ENCODE measurements at regions not wholly inside any gene's neighbourhood (a gene's known extent, or its start where the extent isn't known, plus 50 kb on each side); places are given as distances from the start of the nearest gene placed in this dataset.

- no peak overlapping the region for H3K4me3 ChIP-seq (ENCODE audit: low read depth, low read length)
- TF ChIP-seq, protein P1, sequence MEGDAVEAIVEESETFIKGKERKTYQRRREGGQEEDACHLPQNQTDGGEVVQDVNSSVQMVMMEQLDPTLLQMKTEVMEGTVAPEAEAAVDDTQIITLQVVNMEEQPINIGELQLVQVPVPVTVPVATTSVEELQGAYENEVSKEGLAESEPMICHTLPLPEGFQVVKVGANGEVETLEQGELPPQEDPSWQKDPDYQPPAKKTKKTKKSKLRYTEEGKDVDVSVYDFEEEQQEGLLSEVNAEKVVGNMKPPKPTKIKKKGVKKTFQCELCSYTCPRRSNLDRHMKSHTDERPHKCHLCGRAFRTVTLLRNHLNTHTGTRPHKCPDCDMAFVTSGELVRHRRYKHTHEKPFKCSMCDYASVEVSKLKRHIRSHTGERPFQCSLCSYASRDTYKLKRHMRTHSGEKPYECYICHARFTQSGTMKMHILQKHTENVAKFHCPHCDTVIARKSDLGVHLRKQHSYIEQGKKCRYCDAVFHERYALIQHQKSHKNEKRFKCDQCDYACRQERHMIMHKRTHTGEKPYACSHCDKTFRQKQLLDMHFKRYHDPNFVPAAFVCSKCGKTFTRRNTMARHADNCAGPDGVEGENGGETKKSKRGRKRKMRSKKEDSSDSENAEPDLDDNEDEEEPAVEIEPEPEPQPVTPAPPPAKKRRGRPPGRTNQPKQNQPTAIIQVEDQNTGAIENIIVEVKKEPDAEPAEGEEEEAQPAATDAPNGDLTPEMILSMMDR (conservative IDR thresholded peaks at IDR 0.05; ENCODE audit: low read depth, low read length), result no peak
- peak; percentile 7 for DNase-seq (ENCODE audit: low read depth)
Measured at GRCh38 chr18:10320791-10321190, 133.6 kb upstream of the APCDD1 start.

DNA sequence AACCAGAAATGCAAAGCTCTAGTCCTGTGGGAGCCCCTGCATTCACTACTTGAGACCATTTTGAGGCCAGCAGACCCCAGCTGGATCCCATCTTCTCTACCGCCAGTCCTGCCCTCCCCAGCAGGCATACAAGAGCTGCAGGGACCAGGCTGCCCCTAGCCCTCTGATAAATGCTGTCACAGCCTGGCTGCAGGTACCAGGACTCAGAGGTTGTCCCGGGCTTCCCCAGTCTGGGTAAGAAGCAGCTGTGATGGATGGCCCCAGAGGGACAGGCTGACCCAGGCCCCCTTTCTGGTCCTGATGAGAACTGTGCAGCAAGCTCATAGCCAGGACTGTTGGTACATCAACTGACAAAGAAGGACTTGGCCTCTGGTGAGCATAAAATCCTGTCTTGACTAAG lies 132.9 kb upstream of the APCDD1 start:
- no peak for DNase-seq (ENCODE audit: low read depth)
- no peak overlapping the region for H3K4me3 ChIP-seq (ENCODE audit: low read depth, low read length)
- TF ChIP-seq, protein P1 (conservative IDR thresholded peaks at IDR 0.05; ENCODE audit: low read depth, low read length), result no peak

- no peak overlapping the region for H3K4me3 ChIP-seq (ENCODE audit: low read depth, low read length)
- no peak for DNase-seq (ENCODE audit: low read depth)
- TF ChIP-seq, protein P1 (conservative IDR thresholded peaks at IDR 0.05; ENCODE audit: low read depth, low read length), result no peak
Measured at GRCh38 chr18:10322004-10322403, 132.4 kb upstream of the APCDD1 start.

DNA sequence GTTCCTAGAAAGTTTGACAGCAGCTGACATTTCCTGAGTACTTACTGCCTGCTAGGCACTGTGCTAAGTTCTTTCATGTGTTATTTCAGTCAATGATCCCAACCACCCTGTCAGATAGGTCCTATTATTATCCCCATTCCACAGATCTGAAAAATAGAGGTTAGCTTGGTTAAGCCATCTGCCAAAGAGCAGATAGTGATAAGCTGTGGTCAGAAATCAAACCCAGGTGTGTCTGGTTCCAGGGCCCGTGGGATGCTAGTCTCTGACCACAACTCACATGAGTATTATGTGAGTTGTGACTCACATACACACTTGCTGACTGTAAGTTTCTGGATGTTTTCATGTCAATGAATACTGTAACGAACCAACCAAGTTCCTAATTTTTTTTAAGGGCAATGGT lies 132.0 kb upstream of the APCDD1 start:
- H3K4me3 ChIP-seq (ENCODE audit: low read depth, low read length), result no peak overlapping the region
- no peak for DNase-seq (ENCODE audit: low read depth)
- TF ChIP-seq, protein P1 (conservative IDR thresholded peaks at IDR 0.05; ENCODE audit: low read depth, low read length), result no peak

- TF ChIP-seq, protein P1 (conservative IDR thresholded peaks at IDR 0.05; ENCODE audit: low read depth, low read length), result no peak
Measured at GRCh38 chr18:10329101-10329500, 125.3 kb upstream of the APCDD1 start.

DNA sequence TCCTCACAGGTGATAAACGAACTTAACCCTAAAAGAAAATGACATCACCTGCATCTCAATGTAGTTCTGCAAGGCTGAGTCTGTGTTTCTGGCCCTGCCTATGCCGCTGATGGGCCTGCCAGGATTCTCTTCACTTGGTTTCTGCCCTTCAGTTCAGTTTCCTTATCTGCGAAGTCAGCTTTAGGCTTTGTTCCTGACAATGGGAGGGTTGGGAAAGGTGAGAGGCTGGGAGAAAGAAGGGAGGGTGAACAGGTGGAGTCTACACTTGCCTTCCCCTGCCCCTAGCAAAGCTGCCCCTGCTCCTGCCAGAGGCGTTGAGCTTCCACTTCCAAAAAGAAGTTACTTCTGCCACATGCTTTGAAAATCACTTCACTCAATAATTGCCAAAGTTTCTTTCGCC lies 124.0 kb upstream of the APCDD1 start:
- TF ChIP-seq, protein P1 (conservative IDR thresholded peaks at IDR 0.05; ENCODE audit: low read depth, low read length), result no peak
- DNase-seq (ENCODE audit: low read depth), result no peak
- H3K4me3 ChIP-seq (ENCODE audit: low read depth, low read length), result no peak overlapping the region

More at GRCh38 chr18:10329101-10329500, 125.3 kb upstream of the APCDD1 start:
- H3K4me3 ChIP-seq (ENCODE audit: low read depth, low read length), result no peak overlapping the region
- peak; percentile 7 for DNase-seq (ENCODE audit: low read depth)

- no peak for DNase-seq (ENCODE audit: low read depth)
- H3K4me3 ChIP-seq (ENCODE audit: low read depth, low read length), result no peak overlapping the region
- TF ChIP-seq, protein P1 (conservative IDR thresholded peaks at IDR 0.05; ENCODE audit: low read depth, low read length), result no peak
Measured at GRCh38 chr18:10332452-10332851, 122.0 kb upstream of the APCDD1 start.

All from choroid plexus epithelial cell (primary cell).